ENCODE measurements at regions not wholly inside any gene's neighbourhood (a gene's known extent, or its start where the extent isn't known, plus 50 kb on each side); places are given as distances from the start of the nearest gene placed in this dataset.

DNA sequence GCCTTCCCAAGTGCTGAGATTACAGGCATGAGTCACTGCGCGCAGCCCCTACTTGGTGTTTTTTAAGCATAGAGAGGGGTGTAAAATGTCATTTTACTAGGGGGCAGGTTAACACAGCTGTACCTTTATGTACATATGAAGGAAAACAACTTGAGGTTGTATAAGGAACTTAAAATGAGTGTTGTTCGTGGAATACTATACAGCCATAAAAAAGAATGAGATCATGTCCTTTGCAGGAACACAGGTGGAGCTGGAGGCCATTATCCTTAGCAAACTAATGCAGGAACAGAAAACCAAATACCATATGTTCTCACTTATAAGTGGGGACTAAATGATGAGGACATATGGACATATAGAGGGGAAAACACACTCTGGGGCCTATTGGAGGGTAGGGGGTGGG, 256.2 kb upstream of the C2CD4B start:
- Histone ChIP-seq H3K79me2 (replicated peaks; ENCODE audit: insufficient read depth, low read length) (no peaks in the 10 kb centered on the region), H3K9me2 (ENCODE audit: insufficient read depth, low read length) (no peaks in the 10 kb centered on the region), H3K27ac (ENCODE audit: low read length) (no peak overlapping the region), H3K9me3 (ENCODE audit: low read length) (no peaks in the 10 kb centered on the region), H3F3A (ENCODE audit: insufficient read depth, low read length, poor library complexity, severe bottlenecking) (no peaks in the 10 kb centered on the region), H3K4me2 (ENCODE audit: low read length) (no peak overlapping the region), H2AFZ (ENCODE audit: low read depth, low read length) (no peak overlapping the region), H4K20me1 (ENCODE audit: insufficient read depth) (no peaks in the 10 kb centered on the region), H3K4me3 (ENCODE audit: low read length) (no peak overlapping the region), H3K27me3 (ENCODE audit: insufficient read depth, low read depth, low read length) (no peaks in the 10 kb centered on the region), H3K9ac (ENCODE audit: low read length) (no peak overlapping the region), H3K36me3 (ENCODE audit: insufficient read depth, low read length) (no peaks in the 10 kb centered on the region)
- TF ChIP-seq RAD21 (conservative IDR thresholded peaks at IDR 0.05) (no peak), EZH2 (IDR thresholded peaks at IDR 0.05; ENCODE audit: borderline replicate concordance, insufficient read depth, low read length, poor library complexity, severe bottlenecking) (no peak), SMC3 (conservative IDR thresholded peaks at IDR 0.05; ENCODE audit: poor library complexity) (no peak)

DNA sequence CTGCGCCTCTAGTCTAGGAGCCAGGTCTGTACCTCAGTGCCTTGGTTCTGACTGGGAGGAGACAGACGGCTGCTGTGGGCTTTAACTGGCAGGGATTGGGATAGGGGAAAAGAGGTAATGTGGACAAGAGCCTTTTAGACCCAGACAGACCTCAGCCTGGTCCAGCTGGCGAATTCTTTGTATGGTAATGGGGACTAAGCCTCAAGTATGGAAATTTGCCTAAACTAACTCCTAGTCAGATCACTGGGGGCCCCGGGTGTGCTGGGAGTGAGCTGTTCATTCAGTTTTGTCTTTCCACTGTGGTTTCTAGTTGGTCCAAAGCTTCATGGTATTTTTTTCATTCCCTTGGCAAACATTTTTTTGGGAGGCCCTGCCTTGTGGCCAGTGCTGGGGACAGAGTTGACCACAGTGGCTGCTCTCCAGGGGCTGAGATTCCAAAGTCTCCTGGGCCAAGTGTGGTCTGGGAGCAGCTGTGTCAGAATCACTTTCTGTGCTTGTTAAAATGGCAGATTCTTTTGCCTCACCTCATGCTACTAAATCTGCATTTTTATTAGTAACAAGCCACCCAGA, 261.4 kb upstream of the C2CD4B start:
- no peaks in the 10 kb centered on the region for H4K20me1 ChIP-seq (ENCODE audit: insufficient read depth)

More for the DNA sequence above, 261.4 kb upstream of the C2CD4B start:
- H3F3A ChIP-seq (ENCODE audit: insufficient read depth, low read length, poor library complexity, severe bottlenecking), result no peaks in the 10 kb centered on the region
- H3K9ac ChIP-seq (ENCODE audit: low read length), result no peak overlapping the region
- H3K79me2 ChIP-seq (replicated peaks; ENCODE audit: insufficient read depth, low read length), result no peaks in the 10 kb centered on the region
- H3K27ac ChIP-seq (ENCODE audit: low read length), result no peak overlapping the region
- H3K4me3 ChIP-seq (ENCODE audit: low read length), result no peak overlapping the region
- H3K9me3 ChIP-seq (ENCODE audit: low read length), result no peaks in the 10 kb centered on the region
- no peak overlapping the region for H2AFZ ChIP-seq (ENCODE audit: low read depth, low read length)
- no peaks in the 10 kb centered on the region for H3K36me3 ChIP-seq (ENCODE audit: insufficient read depth, low read length)
- H3K4me2 ChIP-seq (ENCODE audit: low read length), result no peak overlapping the region
- H3K27me3 ChIP-seq (ENCODE audit: insufficient read depth, low read depth, low read length), result no peaks in the 10 kb centered on the region
- H3K9me2 ChIP-seq (ENCODE audit: insufficient read depth, low read length), result no peaks in the 10 kb centered on the region
- TF ChIP-seq RAD21 (conservative IDR thresholded peaks at IDR 0.05), result no peak
- TF ChIP-seq, protein P1, sequence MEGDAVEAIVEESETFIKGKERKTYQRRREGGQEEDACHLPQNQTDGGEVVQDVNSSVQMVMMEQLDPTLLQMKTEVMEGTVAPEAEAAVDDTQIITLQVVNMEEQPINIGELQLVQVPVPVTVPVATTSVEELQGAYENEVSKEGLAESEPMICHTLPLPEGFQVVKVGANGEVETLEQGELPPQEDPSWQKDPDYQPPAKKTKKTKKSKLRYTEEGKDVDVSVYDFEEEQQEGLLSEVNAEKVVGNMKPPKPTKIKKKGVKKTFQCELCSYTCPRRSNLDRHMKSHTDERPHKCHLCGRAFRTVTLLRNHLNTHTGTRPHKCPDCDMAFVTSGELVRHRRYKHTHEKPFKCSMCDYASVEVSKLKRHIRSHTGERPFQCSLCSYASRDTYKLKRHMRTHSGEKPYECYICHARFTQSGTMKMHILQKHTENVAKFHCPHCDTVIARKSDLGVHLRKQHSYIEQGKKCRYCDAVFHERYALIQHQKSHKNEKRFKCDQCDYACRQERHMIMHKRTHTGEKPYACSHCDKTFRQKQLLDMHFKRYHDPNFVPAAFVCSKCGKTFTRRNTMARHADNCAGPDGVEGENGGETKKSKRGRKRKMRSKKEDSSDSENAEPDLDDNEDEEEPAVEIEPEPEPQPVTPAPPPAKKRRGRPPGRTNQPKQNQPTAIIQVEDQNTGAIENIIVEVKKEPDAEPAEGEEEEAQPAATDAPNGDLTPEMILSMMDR (IDR thresholded peaks at IDR 0.05; ENCODE audit: poor library complexity, severe bottlenecking), result no peak
- TF ChIP-seq TAF1 (IDR thresholded peaks at IDR 0.05; ENCODE audit: low read depth), result no peak
- TF ChIP-seq EZH2 (IDR thresholded peaks at IDR 0.05; ENCODE audit: borderline replicate concordance, insufficient read depth, low read length, poor library complexity, severe bottlenecking), result no peak
- TF ChIP-seq SMC3 (conservative IDR thresholded peaks at IDR 0.05; ENCODE audit: poor library complexity), result no peak
- no peak for TF ChIP-seq MXI1 (conservative IDR thresholded peaks at IDR 0.05; ENCODE audit: poor library complexity, severe bottlenecking)
- TF ChIP-seq, protein P2, sequence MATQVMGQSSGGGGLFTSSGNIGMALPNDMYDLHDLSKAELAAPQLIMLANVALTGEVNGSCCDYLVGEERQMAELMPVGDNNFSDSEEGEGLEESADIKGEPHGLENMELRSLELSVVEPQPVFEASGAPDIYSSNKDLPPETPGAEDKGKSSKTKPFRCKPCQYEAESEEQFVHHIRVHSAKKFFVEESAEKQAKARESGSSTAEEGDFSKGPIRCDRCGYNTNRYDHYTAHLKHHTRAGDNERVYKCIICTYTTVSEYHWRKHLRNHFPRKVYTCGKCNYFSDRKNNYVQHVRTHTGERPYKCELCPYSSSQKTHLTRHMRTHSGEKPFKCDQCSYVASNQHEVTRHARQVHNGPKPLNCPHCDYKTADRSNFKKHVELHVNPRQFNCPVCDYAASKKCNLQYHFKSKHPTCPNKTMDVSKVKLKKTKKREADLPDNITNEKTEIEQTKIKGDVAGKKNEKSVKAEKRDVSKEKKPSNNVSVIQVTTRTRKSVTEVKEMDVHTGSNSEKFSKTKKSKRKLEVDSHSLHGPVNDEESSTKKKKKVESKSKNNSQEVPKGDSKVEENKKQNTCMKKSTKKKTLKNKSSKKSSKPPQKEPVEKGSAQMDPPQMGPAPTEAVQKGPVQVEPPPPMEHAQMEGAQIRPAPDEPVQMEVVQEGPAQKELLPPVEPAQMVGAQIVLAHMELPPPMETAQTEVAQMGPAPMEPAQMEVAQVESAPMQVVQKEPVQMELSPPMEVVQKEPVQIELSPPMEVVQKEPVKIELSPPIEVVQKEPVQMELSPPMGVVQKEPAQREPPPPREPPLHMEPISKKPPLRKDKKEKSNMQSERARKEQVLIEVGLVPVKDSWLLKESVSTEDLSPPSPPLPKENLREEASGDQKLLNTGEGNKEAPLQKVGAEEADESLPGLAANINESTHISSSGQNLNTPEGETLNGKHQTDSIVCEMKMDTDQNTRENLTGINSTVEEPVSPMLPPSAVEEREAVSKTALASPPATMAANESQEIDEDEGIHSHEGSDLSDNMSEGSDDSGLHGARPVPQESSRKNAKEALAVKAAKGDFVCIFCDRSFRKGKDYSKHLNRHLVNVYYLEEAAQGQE (IDR thresholded peaks at IDR 0.05; ENCODE audit: borderline replicate concordance), result no peak
- TF ChIP-seq EP300 (conservative IDR thresholded peaks at IDR 0.05; ENCODE audit: poor library complexity, severe bottlenecking), result no peak
- TF ChIP-seq POLR2AphosphoS5 (IDR thresholded peaks at IDR 0.05), result no peak
